WTC11 (cell line): ENCODE measurements at regions not wholly inside any gene's neighbourhood (a gene's known extent, or its start where the extent isn't known, plus 50 kb on each side); places are given as distances from the start of the nearest gene placed in this dataset.

Source experiments
- ATAC-seq: fragments of 200-7000 bp; cut with Tn5 transposase; 2 replicates; pipeline ENCODE4 v1.10.0; 2021; ENCODE audit warnings: mild to moderate bottlenecking, moderate library complexity
- CTCF ChIA-PET: fragments of 300-600 bp; sonication (Branson Sonifier 250); formaldehyde crosslinking; loops from one replicate; lab custom pipeline; 2021; ENCODE audit warnings: antibody characterized with exemption; lab: Charles Lee
- POLR2A ChIA-PET: fragments of 350-600 bp; sonication (Branson Sonifier 250); formaldehyde crosslinking; loops from one replicate; lab custom pipeline; 2021; ENCODE audit warnings: antibody characterized with exemption; lab: Charles Lee
- DNase-seq: peaks from one replicate; pipeline ENCODE4 v3.0.0; 2021; ENCODE audit warnings: low spot score
- H3K27ac Mint-ChIP-seq: 2 replicates; pipeline ENCODE4 v1.8.0; 2021; ENCODE audit warnings: mixed read lengths
- H3K27me3 Mint-ChIP-seq: 2 replicates; pipeline ENCODE4 v1.8.0; 2021; ENCODE audit warnings: low read depth, mild to moderate bottlenecking, moderate library complexity, mixed read lengths
- H3K36me3 Mint-ChIP-seq: 2 replicates; pipeline ENCODE4 v1.8.0; 2021; ENCODE audit warnings: mixed read lengths
- H3K4me1 Mint-ChIP-seq: 2 replicates; pipeline ENCODE4 v1.8.0; 2022; ENCODE audit warnings: mixed read lengths
- H3K4me3 Mint-ChIP-seq: 2 replicates; pipeline ENCODE4 v1.8.0; 2021; ENCODE audit warnings: mild to moderate bottlenecking, moderate library complexity, mixed read lengths
- H3K9me3 Mint-ChIP-seq: 2 replicates; pipeline ENCODE4 v1.8.0; 2021; ENCODE audit warnings: mixed read lengths
- AFF4 ChIP-seq: sonication (generic); formaldehyde crosslinking; IDR thresholded peaks from 2 replicates; pipeline ENCODE4 v1.8.1; 2023; ENCODE audit warnings: mild to moderate bottlenecking, missing genetic modification reagents, borderline replicate concordance
- ATF1 ChIP-seq: sonication (generic); formaldehyde crosslinking; IDR thresholded peaks from 2 replicates; pipeline ENCODE4 v1.8.1; 2023; ENCODE audit warnings: mild to moderate bottlenecking, moderate library complexity, missing genetic modification reagents
- ATF6 ChIP-seq: sonication (generic); formaldehyde crosslinking; IDR thresholded peaks from 2 replicates; pipeline ENCODE4 v1.8.1; 2023; ENCODE audit warnings: mild to moderate bottlenecking, missing genetic modification reagents
- CBFB ChIP-seq: sonication (generic); formaldehyde crosslinking; IDR thresholded peaks from 2 replicates; pipeline ENCODE4 v1.8.1; 2022; ENCODE audit warnings: mild to moderate bottlenecking, low read depth, missing genetic modification reagents
- FOXP1 ChIP-seq: sonication (generic); formaldehyde crosslinking; IDR thresholded peaks from 2 replicates; pipeline ENCODE4 v1.8.0; 2022; ENCODE audit warnings: missing genetic modification reagents, mild to moderate bottlenecking, moderate library complexity, borderline replicate concordance
- HMGA2 ChIP-seq: fragments of 250-450 bp; sonication (Bioruptor Pico); IDR thresholded peaks from 2 replicates; pipeline ENCODE4 v1.4.0; 2021; ENCODE audit warnings: mild to moderate bottlenecking, moderate library complexity
- HMGXB4 ChIP-seq: sonication (generic); formaldehyde crosslinking; IDR thresholded peaks from 2 replicates; pipeline ENCODE4 v1.8.1; 2023; ENCODE audit warnings: mild to moderate bottlenecking, moderate library complexity, missing genetic modification reagents
- JAZF1 ChIP-seq: fragments of 250-450 bp; sonication (Bioruptor Pico); IDR thresholded peaks from 2 replicates; pipeline ENCODE4 v1.9.0; 2021; ENCODE audit warnings: moderate library complexity, mild to moderate bottlenecking, inconsistent platforms
- JUN ChIP-seq: sonication (generic); formaldehyde crosslinking; IDR thresholded peaks from 2 replicates; pipeline ENCODE4 v1.8.0; 2023; ENCODE audit warnings: mild to moderate bottlenecking, missing genetic modification reagents
- KAT7 ChIP-seq: sonication (generic); formaldehyde crosslinking; IDR thresholded peaks from 2 replicates; pipeline ENCODE4 v1.8.1; 2023; ENCODE audit warnings: missing genetic modification reagents, mild to moderate bottlenecking, borderline replicate concordance
- MAX ChIP-seq: sonication (generic); formaldehyde crosslinking; IDR thresholded peaks from 2 replicates; pipeline ENCODE4 v1.8.0; 2022; ENCODE audit warnings: mild to moderate bottlenecking, missing genetic modification reagents
- MXD4 ChIP-seq: fragments of 250-450 bp; sonication (Bioruptor Pico); IDR thresholded peaks from 2 replicates; pipeline ENCODE4 v1.8.0; 2021; ENCODE audit warnings: mild to moderate bottlenecking, moderate library complexity, borderline replicate concordance
- NFE2L1 ChIP-seq: sonication (generic); formaldehyde crosslinking; IDR thresholded peaks from 2 replicates; pipeline ENCODE4 v1.8.1; 2023; ENCODE audit warnings: missing genetic modification reagents
- SP1 ChIP-seq: sonication (generic); formaldehyde crosslinking; conservative IDR thresholded peaks from 2 replicates; pipeline ENCODE4 v1.8.1; 2022; ENCODE audit warnings: missing genetic modification reagents
- TEAD1 ChIP-seq: sonication (generic); formaldehyde crosslinking; IDR thresholded peaks from 2 replicates; pipeline ENCODE4 v1.8.0; 2022; ENCODE audit warnings: mild to moderate bottlenecking, missing genetic modification reagents
- USF1 ChIP-seq: sonication (generic); formaldehyde crosslinking; IDR thresholded peaks from 2 replicates; pipeline ENCODE4 v1.8.0; 2022; ENCODE audit warnings: mild to moderate bottlenecking, missing genetic modification reagents
- ZBTB21 ChIP-seq: sonication (generic); formaldehyde crosslinking; IDR thresholded peaks from 2 replicates; pipeline ENCODE4 v1.8.1; 2023; ENCODE audit warnings: mild to moderate bottlenecking, missing genetic modification reagents, borderline replicate concordance
- ZNF416 ChIP-seq: fragments of 250-450 bp; sonication (Bioruptor Pico); IDR thresholded peaks from 2 replicates; pipeline ENCODE4 v1.9.0; 2021; ENCODE audit warnings: mild to moderate bottlenecking, inconsistent platforms
- TF ChIP-seq, protein P1 (sequence below): sonication (generic); formaldehyde crosslinking; IDR thresholded peaks from 2 replicates; pipeline ENCODE4 v1.8.1; 2023; ENCODE audit warnings: mild to moderate bottlenecking, missing genetic modification reagents

DNA sequence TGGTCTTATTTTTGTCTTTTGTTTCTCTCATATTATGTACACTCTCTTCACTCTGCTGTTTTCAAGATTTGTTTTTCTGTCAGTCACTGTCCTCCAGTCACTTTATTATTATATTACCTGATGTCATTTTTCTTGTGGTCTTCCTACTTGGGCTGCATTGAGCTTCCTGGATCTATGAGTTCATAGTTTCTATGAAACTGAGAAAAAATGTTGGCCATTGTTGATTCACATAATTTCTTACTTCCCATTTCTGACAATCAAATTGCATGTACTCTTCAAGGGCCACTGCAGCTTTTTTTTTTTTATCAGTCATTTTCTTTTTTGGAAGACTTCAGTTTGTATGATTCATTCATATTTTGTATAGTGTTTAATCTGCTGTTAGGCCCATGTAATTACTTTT is 1180.6 kb upstream of the GBE1 start:
- DNase-seq (no peak), ATAC-seq (no peak)
- Mint-ChIP-seq H3K4me1 (no peaks in the 10 kb centered on the region), H3K9me3 (peaks cover 51% of the 10 kb centered on the region), H3K36me3 (peaks cover 44% of the 10 kb centered on the region), H3K27ac (no peak overlapping the region), H3K4me3 (no peak overlapping the region), H3K27me3 (no peaks in the 10 kb centered on the region)
- ChIA-PET CTCF (no interaction called here), POLR2A (no interaction called here)
- TF ChIP-seq ATF1 (CRISPR knock-in tag) = no peak
- TF ChIP-seq MAX = no peak
- no peak for TF ChIP-seq ATF6 (CRISPR knock-in tag)
- no peak for TF ChIP-seq ZNF416 (CRISPR knock-in tag)
- TF ChIP-seq ZBTB21 (CRISPR knock-in tag) = no peak
- no peak for TF ChIP-seq SP1 (CRISPR knock-in tag)
- TF ChIP-seq CBFB (CRISPR knock-in tag) = no peak
- TF ChIP-seq MXD4 (CRISPR knock-in tag) = no peak
- no peak for TF ChIP-seq AFF4 (CRISPR knock-in tag)
- no peak for TF ChIP-seq NFE2L1 (CRISPR knock-in tag)
- TF ChIP-seq FOXP1 (CRISPR knock-in tag) = no peak
- TF ChIP-seq HMGA2 = no peak
- TF ChIP-seq JUN (CRISPR knock-in tag) = no peak
- TF ChIP-seq TEAD1 (CRISPR knock-in tag) = no peak
- no peak for TF ChIP-seq KAT7 (CRISPR knock-in tag)
- no peak for TF ChIP-seq HMGXB4 (CRISPR knock-in tag)
- TF ChIP-seq USF1 (CRISPR knock-in tag) = no peak
- TF ChIP-seq, protein P1, sequence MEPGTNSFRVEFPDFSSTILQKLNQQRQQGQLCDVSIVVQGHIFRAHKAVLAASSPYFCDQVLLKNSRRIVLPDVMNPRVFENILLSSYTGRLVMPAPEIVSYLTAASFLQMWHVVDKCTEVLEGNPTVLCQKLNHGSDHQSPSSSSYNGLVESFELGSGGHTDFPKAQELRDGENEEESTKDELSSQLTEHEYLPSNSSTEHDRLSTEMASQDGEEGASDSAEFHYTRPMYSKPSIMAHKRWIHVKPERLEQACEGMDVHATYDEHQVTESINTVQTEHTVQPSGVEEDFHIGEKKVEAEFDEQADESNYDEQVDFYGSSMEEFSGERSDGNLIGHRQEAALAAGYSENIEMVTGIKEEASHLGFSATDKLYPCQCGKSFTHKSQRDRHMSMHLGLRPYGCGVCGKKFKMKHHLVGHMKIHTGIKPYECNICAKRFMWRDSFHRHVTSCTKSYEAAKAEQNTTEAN (CRISPR knock-in tag) = no peak
- TF ChIP-seq JAZF1 (CRISPR knock-in tag) = no peak
